ENCODE measurements at regions not wholly inside any gene's neighbourhood (a gene's known extent, or its start where the extent isn't known, plus 50 kb on each side); places are given as distances from the start of the nearest gene placed in this dataset.

- H3K27me3 ChIP-seq = no peaks in the 10 kb centered on the region
- TF ChIP-seq CTCF (IDR thresholded peaks at IDR 0.05) (no peak), POLR2A (IDR thresholded peaks at IDR 0.05) (no peak)
- no peak overlapping the region for H3K4me3 ChIP-seq
- ATAC-seq (no peak), DNase-seq (no peak)
- peaks cover 0 to 6% (median 0%) of the 10 kb centered on the region in 12 donors for H3K9me3 ChIP-seq
- no peaks in the 10 kb centered on the region for H3K36me3 ChIP-seq
- 70 to 78% (median 77%) methylated on average over 1 of the region's 1 CpG for WGBS, 4 donors
- H3K27ac ChIP-seq = no peak overlapping the region
- intact Hi-C loops (cut with DNase I) = no loop called here
- no peaks in the 10 kb centered on the region for H3K4me1 ChIP-seq
Measured at GRCh38 chr6:88294702-88295101, 128.6 kb upstream of the CNR1 start.

- TF ChIP-seq POLR2A (IDR thresholded peaks at IDR 0.05) = no peak
- no peak for TF ChIP-seq CTCF (IDR thresholded peaks at IDR 0.05)
- intact Hi-C loops (cut with DNase I) = no loop called here
- Histone ChIP-seq H3K4me3 (no peak overlapping the region), H3K27ac (no peak overlapping the region), H3K27me3 (no peaks in the 10 kb centered on the region), H3K9me3 (peaks cover 0 to 30% (median 9%) of the 10 kb centered on the region in 12 donors), H3K4me1 (no peaks in the 10 kb centered on the region), H3K36me3 (no peaks in the 10 kb centered on the region)
- no peak for ATAC-seq
- WGBS, 4 donors = 68 to 81% (median 76%) methylated on average over 2 of the region's 2 CpGs
- no peak for DNase-seq
Measured at GRCh38 chr6:88290411-88290810, 124.3 kb upstream of the CNR1 start.

GRCh38 chr6:88287696-88288095, 121.5 kb upstream of the CNR1 start:
- H3K4me3 ChIP-seq = no peak overlapping the region
- H3K36me3 ChIP-seq = no peaks in the 10 kb centered on the region
- H3K4me1 ChIP-seq = no peaks in the 10 kb centered on the region
- H3K27ac ChIP-seq = no peak overlapping the region
- intact Hi-C loops (cut with DNase I) = no loop called here
- TF ChIP-seq CTCF (IDR thresholded peaks at IDR 0.05) (no peak), POLR2A (IDR thresholded peaks at IDR 0.05) (no peak)
- no peak for ATAC-seq
- no peak for DNase-seq
- H3K27me3 ChIP-seq = no peaks in the 10 kb centered on the region
- H3K9me3 ChIP-seq = peaks cover 0 to 41% (median 15%) of the 10 kb centered on the region in 12 donors

- H3K4me1 ChIP-seq = no peaks in the 10 kb centered on the region
- H3K27ac ChIP-seq = no peak overlapping the region
- no peaks in the 10 kb centered on the region for H3K36me3 ChIP-seq
- DNase-seq (no peak), ATAC-seq (no peak)
- peaks cover 0 to 2% (median 0%) of the 10 kb centered on the region in 9 donors for H3K27me3 ChIP-seq
- no peak overlapping the region for H3K4me3 ChIP-seq
- intact Hi-C loops (cut with DNase I) = no loop called here
- TF ChIP-seq POLR2A (IDR thresholded peaks at IDR 0.05) (no peak), CTCF (IDR thresholded peaks at IDR 0.05) (no peak)
- 88 to 94% (median 91%) methylated on average over 9 to 14 of the region's 14 CpGs for WGBS, 4 donors
- no peaks in the 10 kb centered on the region for H3K9me3 ChIP-seq
Measured at GRCh38 chr6:88276331-88276730, 110.2 kb upstream of the CNR1 start.
